GM21619 (cell line): ENCODE measurements at regions not wholly inside any gene's neighbourhood (a gene's known extent, or its start where the extent isn't known, plus 50 kb on each side); places are given as distances from the start of the nearest gene placed in this dataset.

Experiments
- ATAC-seq: cut with Tn5 transposase; IDR thresholded peaks from one replicate; pipeline ENCODE4 v1.9.1; 2021; ENCODE audit not compliant: unreplicated experiment

DNA sequence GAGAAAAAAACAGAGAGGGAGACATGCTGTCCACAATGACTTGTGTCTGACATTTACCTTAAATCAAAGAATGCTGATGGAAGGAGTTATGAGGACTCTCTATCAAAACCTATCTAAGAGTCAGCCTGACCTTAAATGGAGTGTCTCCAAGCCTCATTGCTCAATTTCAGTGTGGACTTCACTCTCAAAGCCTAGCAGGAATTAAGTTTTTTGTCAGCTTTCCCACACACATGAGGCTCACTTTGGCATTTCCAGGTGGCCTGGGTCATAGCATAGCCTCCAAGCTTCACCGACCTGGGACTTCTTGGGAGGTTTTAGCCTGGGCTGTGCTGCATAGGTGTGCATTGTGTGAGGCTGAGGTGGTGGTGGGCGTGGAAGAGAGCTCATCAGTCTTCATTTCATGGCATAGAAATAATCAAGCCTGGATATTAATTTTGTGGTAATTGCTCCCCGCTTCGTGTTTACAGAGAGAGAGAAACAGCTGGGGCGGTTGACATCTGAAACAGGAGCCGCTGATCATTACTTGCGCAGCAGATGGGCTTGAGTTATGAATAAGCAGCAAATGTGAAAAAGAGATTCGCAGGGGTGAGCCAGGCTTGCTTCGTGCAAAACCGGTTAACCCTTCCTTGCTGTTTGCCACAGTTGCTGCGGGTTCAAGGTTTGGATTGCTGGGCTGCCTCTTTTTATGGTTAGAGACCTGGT lies 647.8 kb downstream of the INHBA start:
- ATAC-seq, result no peak

DNA sequence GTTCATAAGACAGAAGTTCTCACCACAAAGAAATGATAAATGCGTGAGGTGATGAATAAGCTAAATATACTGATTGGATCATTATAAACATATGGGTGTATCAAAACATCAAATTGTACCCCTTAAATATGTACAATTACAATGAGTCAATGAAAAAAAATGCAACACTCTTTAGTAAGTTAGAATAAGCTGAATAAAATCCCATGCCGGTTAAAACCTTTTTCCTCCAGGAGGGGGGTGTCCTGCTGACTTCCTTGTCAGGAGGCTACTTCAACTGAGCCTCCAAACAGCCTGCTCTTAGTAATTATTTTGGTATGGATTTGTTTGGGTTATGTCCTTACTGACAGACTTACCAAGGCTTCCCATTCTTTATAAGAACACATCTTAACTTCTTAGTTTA lies 649.1 kb downstream of the INHBA start:
- no peak for ATAC-seq

DNA sequence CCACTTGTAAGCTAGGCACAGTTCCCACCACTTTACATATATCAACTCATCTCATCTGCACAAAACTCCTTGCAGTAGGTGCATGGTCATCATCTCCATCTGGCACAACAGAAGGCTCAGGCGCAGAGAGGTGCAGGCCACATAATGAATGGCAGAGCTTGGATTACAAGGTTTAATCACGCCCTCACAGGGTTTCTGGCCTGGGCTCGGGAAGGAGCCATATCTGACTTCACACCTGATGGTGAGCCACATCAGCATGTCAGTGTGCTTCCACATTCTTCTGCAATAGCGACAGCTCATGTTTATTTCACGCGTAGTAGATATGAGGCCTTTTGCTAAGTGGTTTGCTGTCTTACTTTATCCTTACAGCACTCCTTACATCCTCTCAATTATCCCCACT lies 650.2 kb downstream of the INHBA start:
- ATAC-seq, result no peak

DNA sequence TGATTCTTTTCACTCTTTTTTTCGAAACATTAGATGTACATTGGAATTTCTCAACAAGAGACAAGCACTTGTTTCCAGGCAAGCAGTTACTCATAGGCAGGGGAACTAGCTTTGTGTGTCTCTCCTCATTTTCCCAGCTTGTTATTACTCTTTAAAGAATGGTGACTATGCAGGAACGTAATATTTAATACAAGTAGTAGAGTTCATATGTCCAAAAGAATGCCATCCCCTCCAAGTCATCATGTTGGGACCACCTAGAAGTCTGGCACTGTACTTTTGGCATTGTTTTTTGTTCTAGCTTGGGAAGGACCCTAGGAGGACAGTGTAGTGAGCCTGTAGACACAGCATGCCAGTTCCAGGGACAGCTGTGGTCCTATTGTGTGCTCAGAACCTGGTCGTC lies 650.7 kb downstream of the INHBA start:
- ATAC-seq, result no peak

DNA sequence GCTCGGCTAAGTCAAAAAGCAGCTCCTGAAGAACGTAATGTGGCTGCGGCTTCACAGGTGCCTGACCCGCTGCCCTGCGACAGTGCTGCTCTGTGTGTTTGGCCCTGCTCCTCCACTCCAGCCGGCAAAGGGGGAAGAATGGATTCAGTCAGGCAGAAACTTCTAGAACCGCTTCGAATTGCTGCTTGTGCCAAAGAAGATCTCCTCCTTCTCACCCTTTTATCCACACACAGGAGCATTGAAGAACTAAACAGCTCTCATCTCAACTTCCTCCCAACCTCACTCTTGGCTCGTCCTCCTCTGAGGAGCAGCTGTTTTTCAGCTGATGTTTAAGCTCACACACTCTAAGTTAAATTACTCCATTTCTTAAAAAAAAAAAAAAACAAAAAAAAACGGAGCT lies 651.4 kb downstream of the INHBA start:
- ATAC-seq, result no peak

DNA sequence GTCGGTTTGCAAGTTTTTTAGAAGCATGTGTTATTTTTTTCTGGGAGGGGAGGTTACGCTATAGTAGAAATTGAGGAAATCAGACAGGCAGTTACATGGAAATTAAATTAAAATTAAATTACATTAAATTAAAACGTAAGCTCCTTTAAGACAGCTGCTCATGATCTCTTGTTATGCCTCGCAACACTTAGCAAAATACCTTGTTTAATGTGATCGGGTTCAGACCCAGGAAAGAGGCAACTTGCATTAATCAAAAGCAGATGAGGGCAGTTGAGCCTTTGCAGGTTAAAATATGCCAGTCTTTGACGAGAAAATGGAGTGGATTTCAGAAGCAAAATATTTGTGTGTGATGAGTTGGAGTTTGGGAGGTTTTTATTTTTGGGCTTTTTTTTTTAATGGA lies 651.8 kb downstream of the INHBA start:
- ATAC-seq, result no peak

DNA sequence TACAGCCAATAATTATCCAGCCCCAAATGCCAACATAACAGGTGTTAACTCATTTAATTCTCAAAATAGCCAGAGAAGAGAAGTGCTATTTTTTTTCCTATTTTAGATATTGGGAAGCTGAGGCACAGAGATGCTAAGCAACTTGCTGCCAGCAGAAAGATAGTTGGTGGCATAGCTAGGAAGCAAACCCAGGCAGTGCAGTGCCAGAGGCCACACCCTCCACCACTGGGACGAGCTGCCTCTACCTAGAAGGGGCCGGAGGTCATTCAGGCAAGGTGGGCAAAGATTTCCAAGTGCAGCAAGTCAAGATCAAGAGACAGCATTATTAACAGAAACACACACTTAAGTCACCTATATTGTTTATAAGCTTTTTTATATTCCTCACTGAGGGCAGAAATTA lies 654.1 kb downstream of the INHBA start:
- ATAC-seq, result no peak

DNA sequence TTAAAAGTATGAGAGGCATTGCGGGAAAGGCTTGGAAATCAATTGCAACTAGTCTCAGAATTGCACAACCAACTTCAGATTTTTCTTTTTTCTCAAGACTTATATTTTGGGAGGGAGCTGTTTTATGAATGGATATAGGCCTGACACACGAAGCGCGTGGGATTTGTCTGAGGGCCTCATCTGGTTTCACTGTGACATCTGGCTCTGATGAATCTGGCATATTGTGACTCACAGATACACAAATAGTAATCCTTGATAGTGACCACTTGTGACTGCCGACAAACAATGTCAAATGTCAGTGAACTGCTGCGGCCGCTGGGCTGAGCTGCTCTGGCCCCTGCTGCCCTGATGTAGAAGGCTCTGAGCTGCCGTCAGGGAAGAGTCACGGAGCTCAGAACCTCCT lies 655.1 kb downstream of the INHBA start:
- ATAC-seq, result no peak

DNA sequence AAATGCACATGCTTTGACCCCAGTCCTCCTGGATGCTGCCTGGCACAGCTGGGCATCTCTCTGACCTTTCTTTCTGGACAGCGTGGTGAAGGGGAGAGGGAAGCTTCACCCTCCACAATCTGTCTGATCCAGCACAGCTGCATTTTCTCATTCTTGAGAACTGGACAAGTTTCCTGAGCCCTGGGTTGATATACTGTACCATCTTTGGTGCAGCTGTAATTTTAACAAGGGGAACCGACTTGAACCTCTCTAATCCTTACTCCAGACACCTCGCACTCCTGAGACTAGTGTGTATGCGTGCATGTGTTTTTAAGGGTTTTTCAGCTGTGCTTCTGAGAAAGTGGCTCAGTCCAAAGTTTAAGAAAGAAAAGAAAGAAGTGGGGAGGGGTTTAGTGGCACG lies 655.7 kb downstream of the INHBA start:
- no peak for ATAC-seq

DNA sequence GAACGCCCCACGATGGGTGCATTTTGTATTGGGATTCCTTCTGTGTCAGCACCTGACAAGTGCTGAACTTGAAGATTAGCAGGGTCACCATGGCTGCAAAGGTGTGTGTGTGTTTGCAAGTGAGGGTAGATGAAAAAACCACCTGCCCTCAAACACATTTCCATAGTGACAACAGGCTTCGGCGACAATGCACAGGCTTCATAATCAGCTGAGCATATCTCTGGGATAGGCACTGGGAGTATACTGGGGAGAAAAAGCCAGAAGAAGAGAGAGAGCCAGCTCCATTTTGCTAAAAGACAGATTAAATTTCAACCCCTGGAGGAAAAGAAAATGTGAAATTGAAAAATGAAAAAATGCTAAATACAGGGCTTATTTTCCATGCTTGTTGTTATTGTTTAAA lies 656.1 kb downstream of the INHBA start:
- ATAC-seq, result no peak

DNA sequence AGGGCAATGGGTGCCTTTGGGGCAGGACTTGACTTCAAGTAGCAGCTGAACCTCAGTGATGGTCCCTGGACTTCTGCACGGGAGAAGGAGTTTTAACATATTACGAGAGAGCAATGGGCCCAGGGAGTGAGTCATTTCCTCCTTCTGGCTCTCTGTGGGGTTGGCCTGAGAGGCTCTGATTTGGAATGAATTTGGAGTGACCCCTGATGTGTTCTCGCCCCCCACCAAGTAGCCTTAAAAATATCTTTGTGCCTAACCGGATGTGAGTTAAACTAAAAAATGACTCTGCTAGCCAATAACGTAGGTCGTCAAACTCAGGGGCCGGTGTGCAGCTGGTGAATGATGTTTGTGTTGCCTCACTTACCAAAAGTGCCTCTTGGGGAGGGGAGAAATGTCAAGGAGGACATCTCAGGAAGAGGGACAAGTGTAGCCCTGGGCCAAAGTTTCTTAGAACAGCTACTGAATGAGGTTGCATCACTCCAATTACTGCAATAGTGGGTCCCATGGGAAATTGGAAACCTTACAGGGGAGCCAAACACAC lies 656.6 kb downstream of the INHBA start:
- no peak for ATAC-seq

DNA sequence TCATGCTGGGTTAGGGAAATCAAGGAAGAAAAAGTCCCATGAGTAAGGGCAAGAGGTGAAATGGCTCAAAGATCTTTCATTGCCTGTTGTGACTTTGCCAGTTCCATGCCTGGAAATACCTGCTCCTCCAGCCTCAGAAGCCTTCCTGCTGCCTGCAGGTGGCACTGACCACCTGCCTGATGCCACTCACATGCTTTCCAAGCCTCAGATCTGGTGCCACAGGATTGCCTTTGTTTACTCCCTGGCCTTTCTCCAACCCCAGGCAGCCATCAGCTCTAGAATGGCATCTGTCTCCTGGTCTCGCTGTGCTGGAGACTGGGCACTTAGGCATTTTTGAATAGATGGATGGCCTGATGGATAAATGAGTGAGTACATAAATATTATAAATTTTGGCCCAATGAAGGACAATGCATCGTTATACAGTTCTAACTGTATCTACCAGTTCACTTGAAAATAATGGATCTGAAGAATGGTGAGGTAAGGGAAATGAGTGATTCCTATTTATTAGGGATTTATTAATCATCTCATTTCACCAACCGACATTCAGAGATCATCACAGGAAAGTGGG lies 657.2 kb downstream of the INHBA start:
- ATAC-seq, result no peak

DNA sequence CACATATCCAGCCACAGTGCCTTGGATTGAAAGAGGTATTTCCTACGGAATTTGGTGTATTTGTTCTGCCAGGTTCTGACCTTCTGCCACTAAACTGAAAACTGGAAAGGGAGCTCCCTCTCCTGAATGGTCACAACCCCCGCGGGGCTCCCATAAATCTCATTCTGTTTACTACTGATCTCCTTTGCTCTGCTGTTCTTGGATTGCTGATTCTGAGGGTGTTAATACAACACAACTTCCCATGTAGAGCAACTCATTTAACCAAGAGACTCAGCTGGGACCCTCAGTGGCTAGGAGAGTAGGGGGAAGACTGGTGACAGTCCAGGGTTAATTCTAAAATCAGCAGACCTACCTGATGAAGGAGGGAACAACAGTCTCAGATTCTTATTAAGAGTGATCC lies 662.9 kb downstream of the INHBA start:
- ATAC-seq, result no peak

DNA sequence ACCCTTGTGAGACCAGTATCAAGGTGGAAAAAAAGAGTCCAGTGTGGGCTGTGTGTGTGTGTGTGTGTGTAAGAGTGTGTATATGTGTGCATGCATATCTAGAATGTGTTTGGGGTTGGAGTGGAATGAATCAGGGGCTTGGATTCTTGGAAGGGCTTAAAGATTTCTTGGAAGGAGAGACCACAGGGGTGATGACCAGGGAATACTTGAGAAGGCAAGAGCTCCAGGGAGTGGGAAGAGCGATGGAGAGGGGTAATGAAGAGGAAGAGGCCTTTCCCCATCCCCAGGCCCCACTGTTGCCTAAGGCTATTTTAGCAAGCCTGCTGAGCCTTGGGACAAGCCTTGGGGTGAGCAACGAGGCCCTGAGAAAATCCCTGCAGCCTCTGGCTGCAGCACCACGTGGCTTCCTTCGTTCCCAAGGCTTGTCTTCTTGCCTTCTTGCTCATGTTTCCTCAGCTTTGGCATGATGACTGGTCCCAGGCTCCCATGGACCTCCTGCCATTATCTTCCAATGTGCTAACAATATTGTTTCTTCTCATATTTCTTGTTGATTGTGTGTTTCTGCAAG lies 663.4 kb downstream of the INHBA start:
- ATAC-seq, result no peak

DNA sequence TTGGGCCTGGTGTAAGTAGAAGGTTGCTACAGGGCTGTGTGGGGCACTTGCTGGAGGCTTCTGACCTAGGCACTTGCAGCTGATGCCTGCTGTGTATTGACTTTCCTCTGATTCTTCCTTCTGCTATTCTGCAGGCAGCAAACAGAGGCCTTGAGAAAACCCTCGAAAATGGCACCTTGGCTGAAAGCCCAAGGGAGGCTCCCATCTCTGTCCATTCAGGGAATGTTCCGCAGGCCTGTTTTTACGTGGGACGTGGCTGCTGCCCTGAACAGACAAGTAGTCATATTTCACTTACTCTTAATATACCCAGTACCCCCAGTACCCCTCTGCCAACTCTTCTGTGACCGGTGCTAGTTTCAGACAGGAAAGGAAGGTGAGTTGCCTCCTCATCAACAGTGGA lies 664.7 kb downstream of the INHBA start:
- ATAC-seq, result no peak

DNA sequence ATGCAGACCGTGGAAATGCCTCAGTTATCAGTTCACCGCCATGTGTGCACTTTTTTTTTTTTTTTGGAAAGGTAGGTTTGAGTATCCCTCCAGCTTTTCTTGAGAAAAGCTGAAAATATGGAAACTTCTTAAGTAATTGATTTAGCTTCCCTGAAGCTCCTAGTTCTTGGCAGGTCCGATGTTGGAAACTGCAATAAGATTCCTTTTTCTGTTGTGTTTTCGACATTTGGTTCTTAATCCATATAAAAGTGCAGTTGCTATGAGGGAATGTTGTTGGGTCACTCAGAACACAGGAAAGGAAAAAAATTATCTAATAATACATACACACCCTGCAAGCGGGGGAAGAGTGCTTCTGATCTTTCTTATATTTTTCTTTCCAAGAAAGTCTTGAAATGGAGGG lies 665.2 kb downstream of the INHBA start:
- no peak for ATAC-seq

DNA sequence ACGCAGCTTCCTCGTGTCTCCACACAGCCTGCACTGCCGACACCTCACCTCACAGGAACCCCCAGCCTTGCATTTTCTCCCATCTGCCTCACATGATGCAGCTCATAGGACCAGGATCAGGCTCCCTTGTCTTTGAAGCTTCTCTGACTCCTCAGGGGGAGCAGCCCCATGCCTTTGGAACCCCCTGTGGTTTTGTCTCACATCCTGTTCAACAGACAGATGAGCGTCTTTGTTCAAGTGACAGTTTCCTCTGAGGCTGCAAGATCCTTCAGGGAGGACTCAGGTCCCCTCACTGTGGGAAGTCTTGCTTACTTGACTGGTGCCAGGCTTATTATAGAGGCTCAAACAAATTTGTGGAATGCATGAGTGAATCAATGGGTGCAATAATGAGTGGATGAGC lies 667.1 kb downstream of the INHBA start:
- ATAC-seq, result no peak

DNA sequence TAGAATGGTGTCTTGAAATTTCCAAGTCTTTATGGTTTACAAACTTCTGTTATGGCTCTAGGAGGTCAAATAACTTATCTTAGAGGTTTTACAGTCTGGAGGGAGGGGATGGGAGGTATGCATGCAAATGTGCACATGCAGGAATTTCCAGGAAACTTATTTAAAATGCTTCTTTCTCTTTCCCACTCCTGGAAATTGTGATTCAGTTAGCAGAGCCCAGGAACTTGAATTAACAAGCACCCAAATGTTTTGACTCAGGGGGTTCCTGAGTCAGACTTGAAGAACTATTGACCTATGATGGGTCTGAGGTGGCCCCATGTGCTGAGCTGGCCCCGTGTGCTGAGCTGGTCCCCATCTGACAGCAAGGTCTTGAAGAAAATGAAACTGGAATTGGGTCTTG lies 669.4 kb downstream of the INHBA start:
- no peak for ATAC-seq

DNA sequence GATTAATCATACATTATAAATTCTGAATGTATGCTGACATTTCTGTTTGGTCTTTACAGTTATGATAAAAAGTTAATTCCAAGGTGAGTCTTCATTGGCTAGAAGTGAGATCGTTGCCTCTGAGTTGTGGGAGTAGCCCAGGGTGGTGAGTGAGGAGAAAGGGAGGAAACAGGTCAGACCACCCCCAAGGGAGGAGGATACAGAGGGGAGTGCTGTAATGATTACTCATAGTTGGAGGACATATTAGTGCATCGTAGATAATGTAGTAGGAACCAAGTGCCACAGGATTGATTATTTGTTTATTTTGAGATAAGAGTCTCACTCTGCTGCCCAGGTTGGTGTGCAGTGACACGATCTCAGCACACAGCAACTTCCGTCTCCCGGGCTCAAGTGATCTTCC lies 672.2 kb downstream of the INHBA start:
- ATAC-seq, result no peak

DNA sequence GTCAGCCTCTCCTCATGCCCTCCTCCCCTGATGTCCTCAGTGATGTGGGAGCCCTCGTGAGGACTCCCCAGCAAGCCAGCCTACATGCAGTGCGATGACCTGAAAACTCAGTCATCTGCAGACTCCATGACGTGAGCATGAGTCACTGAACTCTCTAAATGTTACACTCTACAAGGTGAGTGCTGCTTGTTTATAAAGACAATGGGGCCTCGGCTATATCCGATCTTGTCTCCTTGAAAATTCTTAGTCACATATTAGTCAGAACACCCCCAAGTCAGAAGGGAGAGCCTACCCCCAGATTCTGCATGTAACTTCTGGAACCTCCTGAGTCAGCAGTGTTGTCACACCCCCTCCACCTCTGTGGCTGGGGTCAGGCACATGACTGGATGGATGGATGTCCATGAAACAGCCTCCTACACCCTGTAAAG lies 673.8 kb downstream of the INHBA start:
- ATAC-seq, result no peak

DNA sequence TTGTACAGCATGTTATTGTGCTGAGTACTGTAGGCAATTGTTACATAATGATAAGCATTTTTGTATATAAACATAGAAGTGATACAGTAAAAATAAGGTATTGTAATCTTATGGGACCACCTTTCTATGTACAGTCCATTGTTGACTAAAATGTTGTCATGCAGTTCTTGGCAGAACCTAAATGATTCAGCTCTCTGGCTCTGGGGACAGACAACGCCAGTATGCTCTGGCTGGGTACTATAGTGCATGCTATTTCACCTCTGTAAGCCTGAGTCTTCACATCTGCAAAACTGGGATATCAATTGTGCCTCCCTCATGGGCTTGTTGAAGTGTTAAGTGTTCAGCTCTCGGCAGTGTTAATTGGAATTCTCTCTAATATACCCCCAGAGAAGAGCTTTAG lies 674.3 kb downstream of the INHBA start:
- no peak for ATAC-seq

DNA sequence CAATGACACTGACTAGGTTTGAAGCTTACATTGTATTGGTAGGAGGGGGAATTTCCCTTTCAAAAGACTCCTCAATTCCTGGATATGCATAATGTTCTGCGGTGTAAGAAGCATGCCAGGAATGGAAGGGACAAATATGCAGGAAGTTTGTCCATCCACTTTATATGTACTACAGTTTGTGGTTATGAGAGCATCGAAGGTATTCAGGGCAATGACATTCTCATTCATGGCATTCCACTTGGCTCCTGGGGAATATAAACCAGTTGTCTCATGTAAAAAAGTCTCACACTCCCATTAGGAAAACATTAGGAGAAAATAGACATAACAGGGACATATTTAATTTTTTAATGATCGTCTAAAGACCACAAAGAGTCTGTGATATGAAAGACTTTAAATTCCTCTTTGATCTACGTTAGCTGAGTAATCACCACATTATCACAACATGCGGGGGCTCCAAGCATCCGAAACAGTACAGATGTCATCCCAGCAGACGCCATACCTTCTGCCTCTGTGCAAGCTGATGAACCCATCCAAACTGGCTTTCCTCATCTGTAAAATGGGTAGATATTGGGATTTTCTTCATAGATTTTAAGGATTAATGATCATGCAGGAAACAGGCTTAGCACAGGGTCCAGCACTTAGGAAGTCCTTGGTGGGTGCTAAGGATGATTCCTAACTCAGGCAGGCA lies 675.3 kb downstream of the INHBA start:
- ATAC-seq, result no peak
